CD14-positive monocyte (primary cell): ENCODE measurements at regions not wholly inside any gene's neighbourhood (a gene's known extent, or its start where the extent isn't known, plus 50 kb on each side); places are given as distances from the start of the nearest gene placed in this dataset.

Source experiments
- DNase-seq, 3 donors: peaks; one replicate each; pipeline ENCODE4 v3.0.0-alpha.2; 2011 to 2022
- H2AFZ ChIP-seq: 2 replicates; pipeline ENCODE4 v1.6.0; 2012; ENCODE audit warnings: mild to moderate bottlenecking, low read depth, low read length, inconsistent platforms; ENCODE audit not compliant: insufficient read depth, poor library complexity, severe bottlenecking
- H3K27ac ChIP-seq, 2 donors: 1 replicate in 1 of 2; 2 replicates in 1 of 2; pipeline ENCODE4 v1.5.1; 2012 to 2013; ENCODE audit warnings: low read length in 2 of 2, control low read depth in 1 of 2, inconsistent platforms in 1 of 2, low read depth in 1 of 2, mild to moderate bottlenecking in 1 of 2
- H3K27me3 ChIP-seq, 2 donors: one replicate each; pipeline versions ENCODE4 v1.6.0 to v1.6.1; 2011 to 2013; ENCODE audit warnings: low read length in 2 of 2; ENCODE audit not compliant: control insufficient read depth in 2 of 2, insufficient read depth in 2 of 2
- H3K36me3 ChIP-seq, 2 donors: replicated peaks in 1 of 2; 1 replicate in 1 of 2; 2 replicates in 1 of 2; pipeline versions ENCODE4 v1.5.1 to v1.6.1; 2012 to 2013; ENCODE audit warnings: low read length in 2 of 2, control low read depth in 1 of 2, inconsistent platforms in 1 of 2, mild to moderate bottlenecking in 1 of 2; ENCODE audit not compliant: insufficient read depth in 2 of 2, control insufficient read depth in 1 of 2
- H3K4me1 ChIP-seq, 2 donors: 1 replicate in 1 of 2; 2 replicates in 1 of 2; pipeline versions ENCODE4 v1.5.1 to v1.6.1; 2012 to 2013; ENCODE audit warnings: low read length in 2 of 2, control low read depth in 1 of 2, inconsistent platforms in 1 of 2, mild to moderate bottlenecking in 1 of 2, moderate library complexity in 1 of 2; ENCODE audit not compliant: insufficient read depth in 2 of 2, control insufficient read depth in 1 of 2
- H3K4me2 ChIP-seq: replicated peaks from 2 replicates; pipeline ENCODE3; 2012; ENCODE audit warnings: low read length, moderate library complexity, mild to moderate bottlenecking; ENCODE audit not compliant: poor library complexity, severe bottlenecking; ENCODE audit errors: extremely low read depth
- H3K4me3 ChIP-seq, 3 experiments: fragments of 200-600 bp in 1 of 3; sonication (generic) in 1 of 3; replicated peaks in 1 of 3; 1 replicate in 2 of 3; 2 replicates in 1 of 3; pipeline ENCODE4 v1.5.1; 2011 to 2013; ENCODE audit warnings: low read length in 3 of 3, mild to moderate bottlenecking in 3 of 3, control low read depth in 2 of 3, low read depth in 2 of 3, inconsistent platforms in 1 of 3, moderate library complexity in 1 of 3
- H3K79me2 ChIP-seq: 2 replicates; pipeline ENCODE4 v1.6.0; 2012; ENCODE audit warnings: mild to moderate bottlenecking, control low read depth, inconsistent platforms, low read length, moderate library complexity; ENCODE audit not compliant: insufficient read depth
- H3K9ac ChIP-seq: 2 replicates; pipeline ENCODE4 v1.6.0; 2017; ENCODE audit warnings: low read length, mild to moderate bottlenecking; ENCODE audit not compliant: insufficient read depth, poor library complexity, severe bottlenecking
- H3K9me3 ChIP-seq, 2 donors: replicated peaks in 1 of 2; 1 replicate in 1 of 2; 2 replicates in 1 of 2; pipeline versions ENCODE4 v1.5.1 to v1.6.1; 2012 to 2013; ENCODE audit warnings: low read length in 2 of 2, control low read depth in 1 of 2; ENCODE audit not compliant: control insufficient read depth in 1 of 2, insufficient read depth in 1 of 2
- H4K20me1 ChIP-seq: 2 replicates; pipeline ENCODE4 v1.6.0; 2012; ENCODE audit warnings: mild to moderate bottlenecking, low read length, control low read depth, moderate library complexity; ENCODE audit not compliant: insufficient read depth
- H3K27ac Mint-ChIP-seq, 7 donors: one replicate each; pipeline ENCODE4 v1.8.0; 2020; ENCODE audit warnings: mild to moderate bottlenecking in 7 of 7, mixed read lengths in 7 of 7, moderate library complexity in 6 of 7, inconsistent platforms in 2 of 7
- H3K27me3 Mint-ChIP-seq, 3 donors: one replicate each; pipeline ENCODE4 v1.8.0; 2021 to 2022; ENCODE audit warnings: low read depth in 3 of 3, mild to moderate bottlenecking in 3 of 3, mixed read lengths in 3 of 3, moderate library complexity in 3 of 3, inconsistent platforms in 1 of 3
- H3K36me3 Mint-ChIP-seq, 2 donors: one replicate each; pipeline ENCODE4 v1.8.0; 2020; ENCODE audit warnings: mixed read lengths in 2 of 2, inconsistent platforms in 1 of 2, mild to moderate bottlenecking in 1 of 2
- H3K4me1 Mint-ChIP-seq: one replicate; pipeline ENCODE4 v1.8.0; 2020; ENCODE audit warnings: mild to moderate bottlenecking, mixed read lengths
- H3K4me3 Mint-ChIP-seq, 2 donors: one replicate each; pipeline ENCODE4 v1.8.0; 2020; ENCODE audit warnings: mild to moderate bottlenecking in 2 of 2, mixed read lengths in 2 of 2, moderate library complexity in 1 of 2
- H3K9me3 Mint-ChIP-seq, 7 donors: one replicate each; pipeline ENCODE4 v1.8.0; 2020 to 2022; ENCODE audit warnings: mixed read lengths in 7 of 7, mild to moderate bottlenecking in 6 of 7, moderate library complexity in 6 of 7, inconsistent platforms in 2 of 7
- CTCF ChIP-seq: fragments of 200-600 bp; IDR thresholded peaks from one replicate; pipeline ENCODE4 v1.8.0; 2022; ENCODE audit warnings: antibody characterized with exemption, mild to moderate bottlenecking
- WGBS: methylation state at CpG from one replicate; pipeline ENCODE4 v1.1.5; 2013; ENCODE audit warnings: missing lambda C conversion rate; ENCODE audit not compliant: insufficient coverage; 5-methylcytosine and 5-hydroxymethylcytosine counted together
- intact Hi-C, 2 donors: fragments of 100-400 bp; cut with micrococcal nuclease; formaldehyde crosslinking; loops; one replicate each; pipeline versions ENCODE4 v1.15.0 to v1.15.1; 2023

GRCh38 chr11:130737866-130738431, 178.3 kb downstream of the SNX19 start:
- Histone ChIP-seq H3K9ac (no peak overlapping the region), H3K4me2 (no peak overlapping the region), H3K36me3 (no peaks in the 10 kb centered on the region), H3K4me1 (no peaks in the 10 kb centered on the region), H2AFZ (no peak overlapping the region), H3K9me3 (peaks cover 0 to 10% of the 10 kb centered on the region in 2 donors), H3K27me3 (no peaks in the 10 kb centered on the region), H4K20me1 (no peaks in the 10 kb centered on the region), H3K27ac (no peak overlapping the region), H3K79me2 (no peaks in the 10 kb centered on the region), H3K4me3 (no peak overlapping the region)
- Mint-ChIP-seq H3K27ac (no peak overlapping the region), H3K9me3 (peaks cover 5 to 14% (median 10%) of the 10 kb centered on the region in 7 donors), H3K4me1 (no peaks in the 10 kb centered on the region), H3K4me3 (no peak overlapping the region), H3K27me3 (no peaks in the 10 kb centered on the region), H3K36me3 (no peaks in the 10 kb centered on the region)
- WGBS, result 94% methylated on average over 9 of the region's 12 CpGs
- no peak for DNase-seq
- no peak for TF ChIP-seq CTCF
- intact Hi-C loops, result no loop called here

DNA sequence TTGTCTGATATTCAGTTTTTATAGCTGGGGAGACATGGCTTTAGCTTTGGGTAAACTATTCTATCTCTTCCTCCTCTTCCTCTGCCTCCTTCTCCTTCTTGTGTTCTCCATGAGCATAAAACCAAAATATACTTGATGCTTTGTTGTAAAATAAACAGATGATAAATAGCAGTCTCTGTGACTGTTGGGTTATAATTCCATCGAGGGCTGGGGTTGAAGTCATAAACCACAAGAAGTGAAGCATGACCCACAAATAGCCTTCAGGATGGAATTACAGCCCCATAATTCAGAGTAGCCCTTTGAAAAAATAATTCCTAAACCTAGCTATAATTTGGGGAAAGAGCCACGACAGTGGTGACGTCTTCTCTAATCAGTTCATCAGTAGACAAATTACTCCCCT, 177.7 kb downstream of the SNX19 start:
- Histone ChIP-seq H3K27ac (no peak overlapping the region), H3K79me2 (no peaks in the 10 kb centered on the region), H3K36me3 (no peaks in the 10 kb centered on the region), H3K9me3 (peaks cover 0 to 10% of the 10 kb centered on the region in 2 donors), H2AFZ (no peak overlapping the region), H3K4me2 (no peak overlapping the region), H3K4me1 (no peaks in the 10 kb centered on the region), H4K20me1 (no peaks in the 10 kb centered on the region), H3K4me3 (no peak overlapping the region), H3K27me3 (no peaks in the 10 kb centered on the region), H3K9ac (no peak overlapping the region)
- WGBS, result no CpG with 5 or more reads among the region's 3 CpGs
- H3K36me3 Mint-ChIP-seq, result no peaks in the 10 kb centered on the region
- intact Hi-C loops, result no loop called here
- H3K4me1 Mint-ChIP-seq, result no peaks in the 10 kb centered on the region
- no peak for TF ChIP-seq CTCF
- peaks cover 5 to 14% (median 10%) of the 10 kb centered on the region in 7 donors for H3K9me3 Mint-ChIP-seq
- no peak overlapping the region for H3K27ac Mint-ChIP-seq
- no peak overlapping the region for H3K4me3 Mint-ChIP-seq
- no peaks in the 10 kb centered on the region for H3K27me3 Mint-ChIP-seq
- DNase-seq, result no peak
